NT2/D1 (cell line): ENCODE measurements at regions not wholly inside any gene's neighbourhood (a gene's known extent, or its start where the extent isn't known, plus 50 kb on each side); places are given as distances from the start of the nearest gene placed in this dataset.

Experiments used
- YY1 ChIP-seq: IDR thresholded peaks from 2 replicates; pipeline ENCODE4 v1.6.1; 2011; ENCODE audit not compliant: insufficient read length, insufficient read depth
- ZNF274 ChIP-seq: IDR thresholded peaks from 2 replicates; pipeline ENCODE4 v1.6.1; 2011; ENCODE audit warnings: mild to moderate bottlenecking, low read depth, low read length

DNA sequence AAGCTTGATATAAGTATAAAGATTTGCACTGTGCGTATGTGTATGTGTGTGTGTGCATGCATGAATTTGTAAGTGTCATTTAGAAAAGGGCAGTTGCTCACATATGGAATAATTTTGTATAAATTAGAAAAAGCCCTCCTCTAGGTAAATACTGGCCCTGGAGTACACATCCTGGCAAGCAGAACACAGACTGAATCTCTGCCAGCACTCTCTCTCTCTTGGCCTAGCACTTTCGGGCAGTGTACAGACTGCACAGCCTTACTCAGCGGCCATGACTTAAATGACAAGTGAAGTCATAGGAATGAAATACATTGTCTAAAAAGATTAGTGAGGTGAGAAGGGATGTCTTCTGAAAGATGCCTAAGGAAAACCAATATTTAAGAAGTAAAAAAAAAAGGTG lies 214.1 kb downstream of the RDH14 start:
- TF ChIP-seq YY1 (no peak), ZNF274 (no peak)
